H1 (cell line): ENCODE measurements at regions not wholly inside any gene's neighbourhood (a gene's known extent, or its start where the extent isn't known, plus 50 kb on each side); places are given as distances from the start of the nearest gene placed in this dataset.

Experiments used
- CTCF ChIA-PET: fragments of 300-600 bp; sonication (Branson Sonifier 250); formaldehyde crosslinking; loops from one replicate; lab custom pipeline; 2021; ENCODE audit not compliant: partially characterized antibody; lab: Charles Lee
- POLR2A ChIA-PET: fragments of 300-600 bp; sonication (Branson Sonifier 250); formaldehyde crosslinking; loops from one replicate; lab custom pipeline; 2021; ENCODE audit warnings: inconsistent platforms; ENCODE audit not compliant: partially characterized antibody; lab: Charles Lee
- DNase-seq, 2 experiments: peaks; one replicate each; pipeline versions ENCODE4 v3.0.0 to v3.0.0-alpha.2; 2010 to 2022; ENCODE audit warnings: low spot score in 2 of 2, low read depth in 1 of 2, mixed read lengths in 1 of 2
- FAIRE-seq: peaks from 2 replicates; lab custom pipeline; 2011; peaks lifted over from hg19 to GRCh38; lab: Jason Lieb, UNC
- H2AFZ ChIP-seq: 2 replicates; pipeline ENCODE4 v1.8.1; 2012; ENCODE audit warnings: low read length, inconsistent platforms
- H2AK5ac ChIP-seq: 2 replicates; pipeline ENCODE4 v1.6.1; 2013; ENCODE audit warnings: low read depth, low read length
- H2BK120ac ChIP-seq: replicated peaks from 2 replicates; pipeline ENCODE3; 2013; ENCODE audit warnings: low read depth, low read length, inconsistent platforms
- H2BK12ac ChIP-seq: 2 replicates; pipeline ENCODE4 v1.6.1; 2013; ENCODE audit warnings: low read depth, low read length
- H2BK15ac ChIP-seq: 2 replicates; pipeline ENCODE4 v1.6.1; 2013; ENCODE audit warnings: low read length
- H2BK20ac ChIP-seq: 2 replicates; pipeline ENCODE4 v1.6.1; 2013; ENCODE audit warnings: low read length
- H2BK5ac ChIP-seq: 2 replicates; pipeline ENCODE4 v1.6.1; 2013; ENCODE audit warnings: low read depth, low read length
- H3K14ac ChIP-seq: 2 replicates; pipeline ENCODE4 v1.6.1; 2013; ENCODE audit warnings: inconsistent platforms; ENCODE audit not compliant: insufficient read length
- H3K18ac ChIP-seq: 2 replicates; pipeline ENCODE4 v1.6.1; 2013; ENCODE audit warnings: low read length; ENCODE audit errors: extremely low read depth
- H3K23ac ChIP-seq: 2 replicates; pipeline ENCODE4 v1.6.1; 2013; ENCODE audit warnings: inconsistent platforms; ENCODE audit not compliant: insufficient read length
- H3K23me2 ChIP-seq: 2 replicates; pipeline ENCODE4 v1.6.1; 2013; ENCODE audit warnings: low read depth, low read length
- H3K27ac ChIP-seq: 2 replicates; pipeline ENCODE4 v1.6.1; 2011; ENCODE audit warnings: low read depth, low read length, inconsistent platforms
- H3K27me3 ChIP-seq, 4 experiments: replicated peaks in 1 of 4; 1 replicate in 1 of 4; 2 replicates in 3 of 4; pipeline versions ENCODE4 v1.6.1 to v1.8.1; 2011 to 2013; ENCODE audit warnings: low read length in 3 of 4, mild to moderate bottlenecking in 3 of 4, inconsistent platforms in 2 of 4, mixed read lengths in 2 of 4, moderate library complexity in 1 of 4; ENCODE audit not compliant: control insufficient read depth in 3 of 4, insufficient read depth in 3 of 4; ENCODE audit errors: extremely low read depth in 1 of 4
- H3K36me3 ChIP-seq, 4 experiments: 2 replicates each; pipeline versions ENCODE4 v1.6.1 to v1.8.1; 2011 to 2013; ENCODE audit warnings: mild to moderate bottlenecking in 4 of 4, low read length in 3 of 4, moderate library complexity in 2 of 4, control low read depth in 1 of 4, inconsistent platforms in 1 of 4; ENCODE audit not compliant: insufficient read depth in 4 of 4, control insufficient read depth in 2 of 4
- H3K4ac ChIP-seq: replicated peaks from 2 replicates; pipeline ENCODE3; 2013; ENCODE audit warnings: low read length, low read depth, mixed read lengths, inconsistent platforms; ENCODE audit not compliant: insufficient read length
- H3K4me1 ChIP-seq, 4 experiments: replicated peaks in 1 of 4; 1 replicate in 1 of 4; 2 replicates in 3 of 4; pipeline versions ENCODE4 v1.6.1 to v1.8.1; 2011 to 2013; ENCODE audit warnings: low read length in 3 of 4, inconsistent platforms in 2 of 4, mixed read lengths in 1 of 4; ENCODE audit not compliant: insufficient read depth in 4 of 4, control insufficient read depth in 3 of 4
- H3K4me2 ChIP-seq, 2 experiments: 2 replicates each; pipeline versions ENCODE4 v1.6.1 to v1.8.1; 2011 to 2013; ENCODE audit warnings: low read depth in 2 of 2, low read length in 2 of 2, control low read depth in 1 of 2, inconsistent platforms in 1 of 2, mild to moderate bottlenecking in 1 of 2; ENCODE audit not compliant: insufficient read depth in 1 of 2
- H3K4me3 ChIP-seq, 4 experiments: fragments of 200-600, 300-600 bp in 1 of 4; sonication (generic), shearing (Covaris generic), sonication (Bioruptor Twin) in 1 of 4; 2 replicates each; pipeline versions ENCODE4 v1.5.1 to v1.8.1; 2011 to 2016; ENCODE audit warnings: low read length in 4 of 4, low read depth in 3 of 4, control low read depth in 2 of 4, inconsistent platforms in 2 of 4, mild to moderate bottlenecking in 2 of 4, mixed read lengths in 1 of 4, moderate library complexity in 1 of 4; ENCODE audit not compliant: insufficient read depth in 2 of 4; ENCODE audit errors: extremely low read depth in 1 of 4
- H3K56ac ChIP-seq: replicated peaks from 2 replicates; pipeline ENCODE3; 2013; ENCODE audit warnings: low read depth, mild to moderate bottlenecking, mixed read lengths, low read length, inconsistent platforms; ENCODE audit not compliant: insufficient read length
- H3K79me1 ChIP-seq: 2 replicates; pipeline ENCODE4 v1.6.1; 2013; ENCODE audit warnings: low read depth, low read length, control low read depth
- H3K79me2 ChIP-seq, 2 experiments: 2 replicates each; pipeline versions ENCODE4 v1.6.1 to v1.8.1; 2012 to 2013; ENCODE audit warnings: low read length in 2 of 2, mild to moderate bottlenecking in 2 of 2, inconsistent platforms in 1 of 2; ENCODE audit not compliant: insufficient read depth in 2 of 2, control insufficient read depth in 1 of 2
- H3K9ac ChIP-seq, 4 experiments: replicated peaks in 1 of 4; 1 replicate in 1 of 4; 2 replicates in 3 of 4; pipeline versions ENCODE4 v1.6.1 to v1.8.1; 2011 to 2013; ENCODE audit warnings: low read depth in 3 of 4, low read length in 3 of 4, control low read depth in 2 of 4, mild to moderate bottlenecking in 2 of 4, moderate library complexity in 2 of 4, inconsistent platforms in 1 of 4; ENCODE audit errors: extremely low read depth in 1 of 4
- H3K9me3 ChIP-seq, 2 experiments: 2 replicates each; pipeline versions ENCODE4 v1.6.1 to v1.8.1; 2012 to 2013; ENCODE audit warnings: mild to moderate bottlenecking in 2 of 2, moderate library complexity in 2 of 2, control low read depth in 1 of 2, inconsistent platforms in 1 of 2, low read depth in 1 of 2, low read length in 1 of 2, mixed read lengths in 1 of 2; ENCODE audit not compliant: insufficient read depth in 2 of 2
- H4K20me1 ChIP-seq, 2 experiments: replicated peaks in 1 of 2; 2 replicates each; pipeline versions ENCODE3 to v1.8.1; 2011 to 2013; ENCODE audit warnings: inconsistent platforms in 2 of 2, low read length in 2 of 2, mild to moderate bottlenecking in 1 of 2; ENCODE audit not compliant: insufficient read depth in 2 of 2, control insufficient read depth in 1 of 2
- H4K5ac ChIP-seq: 2 replicates; pipeline ENCODE4 v1.6.1; 2013; ENCODE audit warnings: low read length, low read depth, mixed read lengths, inconsistent platforms; ENCODE audit not compliant: insufficient read length
- H4K8ac ChIP-seq: 2 replicates; pipeline ENCODE4 v1.8.0; 2013; ENCODE audit warnings: mild to moderate bottlenecking, moderate library complexity, low read length, inconsistent platforms; ENCODE audit not compliant: insufficient read depth; ENCODE audit errors: extremely low read depth
- H4K91ac ChIP-seq: replicated peaks from 2 replicates; pipeline ENCODE3; 2013; ENCODE audit warnings: low read length, mixed read lengths, inconsistent platforms; ENCODE audit not compliant: insufficient read length
- BACH1 ChIP-seq: IDR thresholded peaks from 2 replicates; pipeline ENCODE4 v1.6.1; 2012; ENCODE audit warnings: low read length, improper control_type of control experiment
- BRCA1 ChIP-seq: IDR thresholded peaks from 2 replicates; pipeline ENCODE4 v1.6.1; 2012; ENCODE audit warnings: low read depth, low read length, improper control_type of control experiment
- CEBPB ChIP-seq: IDR thresholded peaks from 2 replicates; pipeline ENCODE4 v1.6.1; 2012; ENCODE audit warnings: low read depth, low read length
- EGR1 ChIP-seq: IDR thresholded peaks from 2 replicates; pipeline ENCODE4 v1.6.1; 2011; ENCODE audit warnings: low read depth, low read length, borderline replicate concordance
- FOSL1 ChIP-seq: IDR thresholded peaks from 2 replicates; pipeline ENCODE4 v1.6.1; 2011; ENCODE audit warnings: mild to moderate bottlenecking, low read depth, low read length, moderate library complexity; ENCODE audit not compliant: insufficient read depth
- HDAC2 ChIP-seq, 2 experiments: fragments of 300-600 bp in 1 of 2; sonication (generic) in 1 of 2; IDR thresholded peaks; 2 replicates each; pipeline ENCODE4 v1.6.1; 2011 to 2012; ENCODE audit warnings: low read depth in 2 of 2, low read length in 2 of 2, mild to moderate bottlenecking in 2 of 2, moderate library complexity in 2 of 2, borderline replicate concordance in 1 of 2, inconsistent platforms in 1 of 2
- KDM1A ChIP-seq: fragments of 200-600, 300-600 bp; sonication (generic); IDR thresholded peaks from 2 replicates; pipeline ENCODE4 v1.7.1; 2016; ENCODE audit warnings: mild to moderate bottlenecking, low read length, borderline replicate concordance
- NRF1 ChIP-seq: IDR thresholded peaks from 2 replicates; pipeline ENCODE4 v1.6.1; 2011; ENCODE audit warnings: mild to moderate bottlenecking, low read depth, low read length, improper control_type of control experiment
- RAD21 ChIP-seq, 2 experiments: IDR thresholded peaks in 1 of 2; conservative IDR thresholded peaks in 1 of 2; 2 replicates each; pipeline ENCODE4 v1.6.1; 2011; ENCODE audit warnings: low read depth in 2 of 2, low read length in 2 of 2, improper control_type of control experiment in 1 of 2, inconsistent platforms in 1 of 2, mild to moderate bottlenecking in 1 of 2, moderate library complexity in 1 of 2
- SIN3A ChIP-seq, 2 experiments: IDR thresholded peaks in 1 of 2; conservative IDR thresholded peaks in 1 of 2; 2 replicates each; pipeline ENCODE4 v1.6.1; 2011 to 2012; ENCODE audit warnings: low read length in 2 of 2, improper control_type of control experiment in 1 of 2, low read depth in 1 of 2, mild to moderate bottlenecking in 1 of 2
- SP4 ChIP-seq: IDR thresholded peaks from 2 replicates; pipeline ENCODE4 v1.6.1; 2012; ENCODE audit warnings: low read length, inconsistent platforms
- TEAD4 ChIP-seq: IDR thresholded peaks from 2 replicates; pipeline ENCODE4 v1.6.1; 2012; ENCODE audit warnings: low read depth, low read length, inconsistent platforms, mixed read lengths
- ZNF274 ChIP-seq: IDR thresholded peaks from 2 replicates; pipeline ENCODE4 v1.7.0; 2012; ENCODE audit warnings: low read length, borderline replicate concordance; ENCODE audit errors: extremely low read depth
- TF ChIP-seq, protein P1 (sequence below): IDR thresholded peaks from 2 replicates; pipeline ENCODE4 v1.6.1; 2012; ENCODE audit warnings: inconsistent platforms

DNA sequence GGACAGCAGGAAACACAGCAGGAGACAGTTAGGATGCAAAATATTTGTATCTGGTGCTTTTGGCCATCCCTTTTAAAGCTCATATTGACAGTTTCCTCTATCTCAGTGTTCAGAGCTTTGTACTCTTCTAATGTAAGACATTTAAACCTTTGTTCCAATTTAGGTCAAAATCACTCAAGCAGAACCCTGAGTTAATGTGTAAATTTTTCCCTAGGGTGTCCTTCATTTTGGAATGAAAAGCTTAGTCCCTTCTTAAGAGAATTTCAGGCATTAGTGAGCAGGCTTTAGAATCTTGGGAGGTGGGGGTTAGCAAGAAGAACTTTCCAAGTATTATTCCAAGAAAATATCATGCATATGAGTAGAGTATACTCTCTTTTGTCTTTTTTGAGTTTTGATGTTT, 188.7 kb downstream of the GBA3 start:
- Histone ChIP-seq H4K20me1 (no peaks in the 10 kb centered on the region), H2AFZ (no peak overlapping the region), H4K91ac (no peak overlapping the region), H3K4ac (no peak overlapping the region), H3K4me1 (peaks cover 0 to 2% (median 0%) of the 10 kb centered on the region in 4 experiments; a peak in 1 of 7 replicates), H2AK5ac (no peak overlapping the region), H3K79me2 (no peaks in the 10 kb centered on the region), H3K9ac (no peak overlapping the region), H2BK12ac (no peak overlapping the region), H4K8ac (no peak overlapping the region), H2BK120ac (no peak overlapping the region), H4K5ac (no peak overlapping the region), H3K4me2 (no peak overlapping the region), H3K23ac (no peak overlapping the region), H2BK15ac (no peak overlapping the region), H3K36me3 (peaks cover 0 to 8% (median 2%) of the 10 kb centered on the region in 4 experiments; a peak in 1 of 8 replicates), H3K4me3 (no peak overlapping the region), H3K14ac (no peak overlapping the region), H3K56ac (no peak overlapping the region), H3K9me3 (peaks cover 23 to 34% of the 10 kb centered on the region in 2 experiments), H3K18ac (no peak overlapping the region), H3K23me2 (no peaks in the 10 kb centered on the region), H3K27ac (no peak overlapping the region), H2BK5ac (no peak overlapping the region), H2BK20ac (no peak overlapping the region), H3K27me3 (no peaks in the 10 kb centered on the region), H3K79me1 (no peaks in the 10 kb centered on the region)
- ChIA-PET CTCF (interaction anchor here (1.8 kb wide), 1 partner anchor 16 kb away, joined by 7 read pairs; no protein-coding TSS in a partner anchor), POLR2A (no interaction called here)
- FAIRE-seq = no peak
- TF ChIP-seq RAD21 (IDR thresholded peaks at IDR 0.05 in 1 of 2, conservative IDR thresholded peaks at IDR 0.05 in 1 of 2; ENCODE audit: low read depth in 2 of 2, low read length in 2 of 2) (no peak), HDAC2 (IDR thresholded peaks at IDR 0.05; ENCODE audit: borderline replicate concordance in 1 of 2, low read depth in 2 of 2, low read length in 2 of 2) (no peak), SIN3A (conservative IDR thresholded peaks at IDR 0.05 in 1 of 2, IDR thresholded peaks at IDR 0.05 in 1 of 2; ENCODE audit: low read depth in 1 of 2, low read length in 2 of 2) (no peak), NRF1 (no peak), FOSL1 (no peak), SP4 (no peak), BACH1 (no peak), BRCA1 (no peak), TEAD4 (no peak), EGR1 (no peak), CEBPB (no peak), ZNF274 (no peak), KDM1A (no peak)
- TF ChIP-seq, protein P1, sequence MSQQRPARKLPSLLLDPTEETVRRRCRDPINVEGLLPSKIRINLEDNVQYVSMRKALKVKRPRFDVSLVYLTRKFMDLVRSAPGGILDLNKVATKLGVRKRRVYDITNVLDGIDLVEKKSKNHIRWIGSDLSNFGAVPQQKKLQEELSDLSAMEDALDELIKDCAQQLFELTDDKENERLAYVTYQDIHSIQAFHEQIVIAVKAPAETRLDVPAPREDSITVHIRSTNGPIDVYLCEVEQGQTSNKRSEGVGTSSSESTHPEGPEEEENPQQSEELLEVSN = no peak
- no peak for DNase-seq
